ENCODE measurements at regions not wholly inside any gene's neighbourhood (a gene's known extent, or its start where the extent isn't known, plus 50 kb on each side); places are given as distances from the start of the nearest gene placed in this dataset.

GRCh38 chr3:117302428-117302827, 592.8 kb downstream of the TUSC7 start:
- TF ChIP-seq RAD21 (CRISPR knock-in tag; conservative IDR thresholded peaks at IDR 0.05 in 1 of 2, IDR thresholded peaks at IDR 0.05 in 1 of 2) (no peak), MTA3 (IDR thresholded peaks at IDR 0.05; ENCODE audit: borderline replicate concordance) (no peak), MAFK (IDR thresholded peaks at IDR 0.05; ENCODE audit: low read length) (no peak), RBM17 (IDR thresholded peaks at IDR 0.05; ENCODE audit: borderline replicate concordance, low read depth, low read length) (no peak), ZNF263 (CRISPR knock-in tag; IDR thresholded peaks at IDR 0.05; ENCODE audit: borderline replicate concordance) (no peak), CTCF (IDR thresholded peaks at IDR 0.05 in 2 of 3, conservative IDR thresholded peaks at IDR 0.05 in 1 of 3; ENCODE audit: insufficient read depth in 2 of 3, low read depth in 1 of 3, low read length in 3 of 3) (no peak), YY1 (IDR thresholded peaks at IDR 0.05; ENCODE audit: borderline replicate concordance in 1 of 3, control insufficient read depth in 1 of 3, extremely low read depth in 1 of 3, insufficient read depth in 3 of 3, insufficient read length in 1 of 3, insufficient replicate concordance in 2 of 3, low read depth in 1 of 3, low read length in 2 of 3) (no peak), CBX1 (IDR thresholded peaks at IDR 0.05; ENCODE audit: low read depth) (no peak), SMAD1 (IDR thresholded peaks at IDR 0.05; ENCODE audit: low read depth, low read length, partially characterized antibody) (no peak), SNRNP70 (optimal IDR thresholded peaks at IDR 0.05; ENCODE audit: low read depth, low read length) (no peak), CHCHD3 (CRISPR knock-in tag; IDR thresholded peaks at IDR 0.05) (no peak)
- TF ChIP-seq, protein P1, sequence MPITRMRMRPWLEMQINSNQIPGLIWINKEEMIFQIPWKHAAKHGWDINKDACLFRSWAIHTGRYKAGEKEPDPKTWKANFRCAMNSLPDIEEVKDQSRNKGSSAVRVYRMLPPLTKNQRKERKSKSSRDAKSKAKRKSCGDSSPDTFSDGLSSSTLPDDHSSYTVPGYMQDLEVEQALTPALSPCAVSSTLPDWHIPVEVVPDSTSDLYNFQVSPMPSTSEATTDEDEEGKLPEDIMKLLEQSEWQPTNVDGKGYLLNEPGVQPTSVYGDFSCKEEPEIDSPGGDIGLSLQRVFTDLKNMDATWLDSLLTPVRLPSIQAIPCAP (CRISPR knock-in tag; IDR thresholded peaks at IDR 0.05; ENCODE audit: borderline replicate concordance), result no peak

All from K562 (cell line).